GM12878 (cell line): ENCODE measurements at regions not wholly inside any gene's neighbourhood (a gene's known extent, or its start where the extent isn't known, plus 50 kb on each side); places are given as distances from the start of the nearest gene placed in this dataset.

Experiments used
- ATAC-seq: fragments of 200-7000 bp; cut with Tn5 transposase; 3 replicates; pipeline ENCODE4 v1.9.1; 2020; ENCODE audit warnings: mild to moderate bottlenecking, moderate library complexity
- BruUV-seq: library from RNA; stranded (reverse); fragments of 400-500 nt; replicated peaks from 2 replicates; lab custom pipeline; 2021; lab: Mats Ljungman, UMichigan
- CTCF ChIA-PET: fragments of 300-600 bp; sonication (Branson Sonifier 250); formaldehyde crosslinking; extraction: SDS; loops from one replicate; lab custom pipeline; 2021; ENCODE audit warnings: inconsistent platforms; lab: Yijun Ruan, JAX
- POLR2A ChIA-PET: fragments of 350-600 bp; formaldehyde crosslinking; extraction: SDS; loops from one replicate; lab custom pipeline; 2021; ENCODE audit warnings: inconsistent platforms; lab: Charles Lee
- RAD21 ChIA-PET: fragments of 300-600 bp; sonication (Branson Sonifier 250); formaldehyde crosslinking; loops from one replicate; lab custom pipeline; 2023; ENCODE audit warnings: antibody characterized with exemption; ENCODE audit not compliant: unreplicated experiment; lab: Charles Lee
- SMC1A ChIA-PET: fragments of 300-600 bp; sonication (Branson Sonifier 250); formaldehyde crosslinking; loops from one replicate; lab custom pipeline; 2023; ENCODE audit not compliant: unreplicated experiment, uncharacterized antibody; lab: Charles Lee
- DNase-seq: peaks from one replicate; pipeline ENCODE4 v3.0.0-alpha.2; 2011; ENCODE audit warnings: low read depth, low spot score
- FAIRE-seq: peaks from 3 replicates; lab custom pipeline; 2011; peaks lifted over from hg19 to GRCh38; lab: Jason Lieb, UNC
- H2AFZ ChIP-seq: 2 replicates; pipeline ENCODE4 v1.6.0; 2011; ENCODE audit warnings: low read depth, low read length, control low read depth; ENCODE audit not compliant: control insufficient read depth
- H3K27ac ChIP-seq: 2 replicates; pipeline ENCODE4 v1.5.1; 2011; ENCODE audit warnings: control low read depth; ENCODE audit not compliant: control insufficient read depth, insufficient read depth
- H3K27me3 ChIP-seq, 2 experiments: replicated peaks in 1 of 2; 2 replicates each; pipeline versions ENCODE4 v1.6.0 to v1.6.1; 2011; ENCODE audit warnings: low read length in 1 of 2; ENCODE audit not compliant: control insufficient read depth in 2 of 2, insufficient read depth in 2 of 2
- H3K36me3 ChIP-seq, 2 experiments: 2 replicates each; pipeline ENCODE4 v1.5.1; 2011; ENCODE audit warnings: low read length in 1 of 2; ENCODE audit not compliant: control insufficient read depth in 2 of 2, insufficient read depth in 2 of 2
- H3K4me1 ChIP-seq: 2 replicates; pipeline ENCODE4 v1.6.1; 2011; ENCODE audit warnings: mild to moderate bottlenecking, low read length, moderate library complexity, mixed read lengths; ENCODE audit not compliant: control insufficient read depth, insufficient read depth
- H3K4me2 ChIP-seq: 2 replicates; pipeline ENCODE4 v1.6.0; 2011; ENCODE audit warnings: control low read depth; ENCODE audit not compliant: control insufficient read depth, insufficient read depth
- H3K4me3 ChIP-seq: fragments of 200-600 bp; sonication (generic); 2 replicates; pipeline ENCODE4 v1.5.1; 2016
- H3K79me2 ChIP-seq: 2 replicates; pipeline ENCODE4 v1.6.0; 2011; ENCODE audit warnings: low read length; ENCODE audit not compliant: control insufficient read depth, insufficient read depth
- H3K9ac ChIP-seq: 2 replicates; pipeline ENCODE4 v1.8.0; 2011; ENCODE audit warnings: low read length, control low read depth, mixed read lengths; ENCODE audit not compliant: control insufficient read depth, insufficient read depth
- H3K9me3 ChIP-seq: replicated peaks from 3 replicates; pipeline ENCODE4 v1.5.1; 2011; ENCODE audit warnings: mild to moderate bottlenecking, low read length; ENCODE audit not compliant: control insufficient read depth, insufficient read depth
- H4K20me1 ChIP-seq: 2 replicates; pipeline ENCODE4 v1.6.0; 2011; ENCODE audit not compliant: control insufficient read depth, insufficient read depth
- ATF2 ChIP-seq: IDR thresholded peaks from 2 replicates; pipeline ENCODE4 v1.6.1; 2012; ENCODE audit warnings: low read length, inconsistent platforms
- ATF7 ChIP-seq: fragments of 450-650 bp; IDR thresholded peaks from 2 replicates; pipeline ENCODE4 v1.6.1; 2016; ENCODE audit warnings: low read depth, mild to moderate bottlenecking
- CEBPB ChIP-seq, 2 experiments: fragments of 150-350 bp in 1 of 2; IDR thresholded peaks; 2 replicates each; pipeline ENCODE4 v1.6.1; 2012 to 2014; ENCODE audit warnings: low read depth in 2 of 2, low read length in 2 of 2, borderline replicate concordance in 1 of 2, inconsistent platforms in 1 of 2
- CUX1 ChIP-seq: IDR thresholded peaks from 2 replicates; pipeline ENCODE4 v1.6.1; 2012; ENCODE audit warnings: improper control_type of control experiment, low read depth, low read length; ENCODE audit not compliant: insufficient replicate concordance
- JUNB ChIP-seq: IDR thresholded peaks from 2 replicates; pipeline ENCODE4 v1.6.1; 2016; ENCODE audit warnings: antibody characterized with exemption, mild to moderate bottlenecking
- NFYA ChIP-seq: IDR thresholded peaks from 2 replicates; pipeline ENCODE4 v1.6.1; 2011; ENCODE audit warnings: low read depth, mild to moderate bottlenecking, low read length, improper control_type of control experiment, borderline replicate concordance
- RBBP5 ChIP-seq: fragments of 200-600 bp; sonication (generic); conservative IDR thresholded peaks from 2 replicates; pipeline ENCODE4 v1.6.1; 2016
- RELB ChIP-seq: fragments of 450-650 bp; IDR thresholded peaks from 2 replicates; pipeline ENCODE4 v1.6.1; 2017; ENCODE audit warnings: low read depth, mild to moderate bottlenecking, moderate library complexity
- SMAD5 ChIP-seq: IDR thresholded peaks from 2 replicates; pipeline ENCODE4 v1.6.1; 2016; ENCODE audit warnings: antibody characterized with exemption, low read depth
- SRF ChIP-seq, 2 experiments: IDR thresholded peaks; 2 replicates each; pipeline ENCODE4 v1.6.1; 2011; ENCODE audit warnings: low read depth in 2 of 2, low read length in 2 of 2, mild to moderate bottlenecking in 1 of 2, moderate library complexity in 1 of 2
- SUZ12 ChIP-seq: fragments of 200-600 bp; sonication (generic); IDR thresholded peaks from one replicate; pipeline ENCODE4 v1.6.1; 2018; ENCODE audit warnings: antibody characterized with exemption, mild to moderate bottlenecking; ENCODE audit not compliant: unreplicated experiment
- USF1 ChIP-seq: IDR thresholded peaks from 2 replicates; pipeline ENCODE4 v1.6.1; 2011; ENCODE audit warnings: borderline replicate concordance, low read depth, mild to moderate bottlenecking, moderate library complexity, mixed read lengths, low read length; ENCODE audit not compliant: insufficient read depth; ENCODE audit errors: extremely low read length
- WGBS: methylation state at CpG from one replicate; pipeline ENCODE4 v1.1.6; 2016; ENCODE audit warnings: low lambda C conversion rate; ENCODE audit not compliant: insufficient replicate concordance, insufficient coverage; ENCODE audit errors: missing lambda C conversion rate; 5-methylcytosine and 5-hydroxymethylcytosine counted together
- in situ Hi-C: fragments of 300-500 bp; cut with MboI; formaldehyde crosslinking; loops from 9 replicates; pipeline ENCODE4 v1.14.3; 2018; ENCODE audit warnings: mixed read lengths
- intact Hi-C: fragments of 100-400 bp; cut with micrococcal nuclease; formaldehyde crosslinking; loops from one replicate; pipeline ENCODE4 v1.14.2; 2022; ENCODE audit not compliant: unreplicated experiment

GRCh38 chr14:106094654-106095189, 568.3 kb downstream of the TMEM121 start:
- ChIA-PET POLR2A (no interaction called here), CTCF (no interaction called here), RAD21 (no interaction called here), SMC1A (no interaction called here)
- BruUV-seq: no TSS peak
- no peaks in the 10 kb centered on the region for H4K20me1 ChIP-seq
- intact Hi-C loops: no loop called here
- FAIRE-seq (no peak), DNase-seq (no peak), ATAC-seq (no peak)
- no peaks in the 10 kb centered on the region for H3K27me3 ChIP-seq
- no peak overlapping the region for H3K27ac ChIP-seq
- no CpG with 5 or more reads among the region's 11 CpGs for WGBS
- no peak overlapping the region for H2AFZ ChIP-seq
- H3K4me3 ChIP-seq: no peak overlapping the region
- no peaks in the 10 kb centered on the region for H3K9me3 ChIP-seq
- H3K4me1 ChIP-seq: no peaks in the 10 kb centered on the region
- H3K79me2 ChIP-seq: no peaks in the 10 kb centered on the region
- no peak overlapping the region for H3K9ac ChIP-seq
- no peak overlapping the region for H3K4me2 ChIP-seq
- in situ Hi-C loops: no loop called here
- no peaks in the 10 kb centered on the region for H3K36me3 ChIP-seq
- TF ChIP-seq SMAD5: no peak
- no peak for TF ChIP-seq USF1
- no peak for TF ChIP-seq CUX1
- TF ChIP-seq ATF2: no peak
- no peak for TF ChIP-seq RBBP5
- no peak for TF ChIP-seq NFYA
- TF ChIP-seq JUNB: no peak
- no peak for TF ChIP-seq CEBPB (IDR thresholded peaks at IDR 0.05; ENCODE audit: borderline replicate concordance in 1 of 2, low read depth in 2 of 2, low read length in 2 of 2)
- TF ChIP-seq SRF (IDR thresholded peaks at IDR 0.05; ENCODE audit: low read depth in 2 of 2, low read length in 2 of 2): no peak
- no peak for TF ChIP-seq RELB
- TF ChIP-seq SUZ12: no peak
- TF ChIP-seq ATF7: no peak
